Ovary (tissue), 7 donors: ENCODE measurements at regions not wholly inside any gene's neighbourhood (a gene's known extent, or its start where the extent isn't known, plus 50 kb on each side); places are given as distances from the start of the nearest gene placed in this dataset.

Experiments
- DNase-seq, 5 donors: peaks; one replicate each; pipeline ENCODE4 v3.0.0-alpha.2; 2019 to 2020
- H3K27ac ChIP-seq, 2 donors: fragments of 200-600 bp; one replicate each; pipeline versions ENCODE4 v1.5.1 to v1.8.0; 2019 to 2022
- H3K27me3 ChIP-seq: fragments of 200-600 bp; one replicate; pipeline ENCODE4 v1.8.0; 2022
- H3K36me3 ChIP-seq: fragments of 200-600 bp; sonication (generic); one replicate; pipeline ENCODE4 v1.5.1; 2019
- H3K4me1 ChIP-seq: one replicate; pipeline ENCODE4 v1.8.1; 2013; ENCODE audit warnings: mild to moderate bottlenecking, moderate library complexity; ENCODE audit not compliant: insufficient read depth
- H3K4me3 ChIP-seq: fragments of 200-600 bp; sonication (generic); one replicate; pipeline ENCODE4 v1.5.1; 2017
- H3K9me3 ChIP-seq, 2 donors: fragments of 200-600 bp in 1 of 2; sonication (generic) in 1 of 2; one replicate each; pipeline versions ENCODE4 v1.5.1 to v1.8.1; 2013 to 2019; ENCODE audit warnings: mild to moderate bottlenecking in 1 of 2, moderate library complexity in 1 of 2
- CTCF ChIP-seq, 3 donors: fragments of 450-650 bp in 2 of 3; fragments of 200-600 bp in 1 of 3; IDR thresholded peaks; one replicate each; pipeline versions ENCODE4 v1.5.1 to v1.8.0; 2016 to 2022; ENCODE audit warnings: antibody characterized with exemption in 3 of 3, mild to moderate bottlenecking in 1 of 3
- EP300 ChIP-seq: sonication (generic); formaldehyde crosslinking; IDR thresholded peaks from one replicate; pipeline ENCODE4 v1.6.1; 2017; ENCODE audit warnings: antibody characterized with exemption
- POLR2A ChIP-seq: fragments of 450-650 bp; IDR thresholded peaks from one replicate; pipeline ENCODE4 v1.6.1; 2017; ENCODE audit warnings: antibody characterized with exemption, mild to moderate bottlenecking, moderate library complexity
- WGBS, 3 donors: extraction: QIAGEN DNeasy Blood & Tissue Kit in 1 of 3; methylation state at CpG; one replicate each; pipeline versions ENCODE4 v1.1.5 to v1.1.7; 2013 to 2017; 5-methylcytosine and 5-hydroxymethylcytosine counted together
- intact Hi-C, 4 donors: fragments of 100-400 bp; cut with DNase I; formaldehyde crosslinking; loops; one replicate each; pipeline versions ENCODE4 v1.11.0 to v1.15.1; 2022 to 2023
- donor health status: DM: no; HTN: no; CAD: no; lungs with moderate emphysema.
- donor health status: DM: no; HTN: no; CAD: no.
- donor health status: Bipolar disorder and iron deficiency.
- donor health status: DM: no; HTN: no; CAD: no.
- donor health status: DM: yes; HTN: yes; CAD: no.

GRCh38 chr10:57996536-57996935 is 271.2 kb downstream of the IPMK start:
- no peaks in the 10 kb centered on the region for H3K27me3 ChIP-seq
- H3K9me3 ChIP-seq, result no peaks in the 10 kb centered on the region
- no peak for DNase-seq
- no peak for TF ChIP-seq EP300
- TF ChIP-seq CTCF (IDR thresholded peaks at IDR 0.05), result no peak
- no peak for TF ChIP-seq POLR2A
- no peak overlapping the region for H3K27ac ChIP-seq
- intact Hi-C loops, result no loop called here
- H3K36me3 ChIP-seq, result no peaks in the 10 kb centered on the region
- no peaks in the 10 kb centered on the region for H3K4me1 ChIP-seq
- WGBS, 3 donors, result 77 to 82% (median 80%) methylated on average over 2 of the region's 2 CpGs
- no peak overlapping the region for H3K4me3 ChIP-seq

GRCh38 chr10:57993302-57993701 is 274.4 kb downstream of the IPMK start:
- H3K4me3 ChIP-seq, result no peak overlapping the region

GRCh38 chr10:57992321-57993077 is 275.2 kb downstream of the IPMK start:
- TF ChIP-seq EP300 (no peak), CTCF (IDR thresholded peaks at IDR 0.05) (no peak), POLR2A (no peak)
- WGBS, 3 donors, result 39 to 49% (median 45%) methylated on average over 5 of the region's 5 CpGs
- no peak for DNase-seq
- intact Hi-C loops, result no loop called here
- Histone ChIP-seq H3K27ac (no peak overlapping the region), H3K36me3 (no peaks in the 10 kb centered on the region), H3K4me1 (no peaks in the 10 kb centered on the region), H3K4me3 (no peak overlapping the region), H3K27me3 (no peaks in the 10 kb centered on the region), H3K9me3 (no peaks in the 10 kb centered on the region)

More at GRCh38 chr10:57993302-57993701, 274.4 kb downstream of the IPMK start:
- 74 to 84% (median 78%) methylated on average over 4 of the region's 4 CpGs for WGBS, 3 donors
- intact Hi-C loops, result no loop called here
- Histone ChIP-seq H3K36me3 (no peaks in the 10 kb centered on the region), H3K27ac (no peak overlapping the region), H3K27me3 (no peaks in the 10 kb centered on the region), H3K9me3 (no peaks in the 10 kb centered on the region), H3K4me1 (no peaks in the 10 kb centered on the region)
- TF ChIP-seq CTCF (IDR thresholded peaks at IDR 0.05) (no peak), POLR2A (no peak), EP300 (no peak)
- no peak for DNase-seq

- intact Hi-C loops, result no loop called here
- Histone ChIP-seq H3K9me3 (no peaks in the 10 kb centered on the region), H3K4me1 (no peaks in the 10 kb centered on the region), H3K27me3 (no peaks in the 10 kb centered on the region), H3K4me3 (no peak overlapping the region), H3K36me3 (no peaks in the 10 kb centered on the region), H3K27ac (no peak overlapping the region)
- DNase-seq, result no peak
- 71 to 88% (median 72%) methylated on average over 2 of the region's 2 CpGs for WGBS, 3 donors
- TF ChIP-seq CTCF (IDR thresholded peaks at IDR 0.05) (no peak), EP300 (no peak), POLR2A (no peak)
Observed at GRCh38 chr10:57988964-57989363, 278.7 kb downstream of the IPMK start.
